ENCODE measurements at regions not wholly inside any gene's neighbourhood (a gene's known extent, or its start where the extent isn't known, plus 50 kb on each side); places are given as distances from the start of the nearest gene placed in this dataset.

DNA sequence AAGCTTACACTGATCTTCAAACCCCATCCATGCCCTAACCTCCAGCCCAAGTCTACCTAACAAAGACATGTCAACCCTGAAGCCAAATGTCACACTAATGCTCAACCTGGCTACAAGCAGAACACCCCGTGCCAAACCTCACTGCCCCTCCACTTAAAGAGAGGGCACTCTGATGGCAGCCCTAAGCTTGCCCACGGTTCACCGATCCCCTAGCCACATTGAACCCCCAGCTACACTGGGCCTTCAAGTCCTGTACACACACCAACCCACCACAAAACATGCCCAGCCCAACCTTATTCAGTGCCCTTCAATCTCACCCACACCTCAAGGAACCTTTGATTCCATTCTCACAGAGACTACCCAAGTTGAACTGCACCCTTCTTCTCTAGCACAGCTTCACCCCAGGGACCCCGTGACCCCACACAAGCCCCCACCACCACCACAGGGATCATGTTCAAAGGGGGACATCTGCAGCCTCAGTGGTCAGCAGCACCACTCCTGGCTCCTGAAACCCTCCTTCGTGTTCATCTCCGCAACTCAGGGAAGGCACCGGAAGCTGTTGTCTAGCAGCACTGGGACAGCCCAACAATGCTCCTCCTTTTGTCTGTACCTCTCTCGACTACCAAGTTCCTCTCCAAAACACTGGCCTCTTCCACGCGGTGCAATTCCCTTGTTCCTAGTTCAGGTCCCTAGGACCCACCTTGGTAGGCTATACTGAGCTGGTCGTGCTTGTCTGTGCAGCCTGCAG lies 218.8 kb downstream of the CYP26B1 start:
- TF ChIP-seq EZH2 (optimal IDR thresholded peaks at IDR 0.05; ENCODE audit: low read depth, low read length) (no peak), EZH2phosphoT487 (IDR thresholded peaks at IDR 0.05; ENCODE audit: low read length) (no peak)
- TF ChIP-seq, protein P1, sequence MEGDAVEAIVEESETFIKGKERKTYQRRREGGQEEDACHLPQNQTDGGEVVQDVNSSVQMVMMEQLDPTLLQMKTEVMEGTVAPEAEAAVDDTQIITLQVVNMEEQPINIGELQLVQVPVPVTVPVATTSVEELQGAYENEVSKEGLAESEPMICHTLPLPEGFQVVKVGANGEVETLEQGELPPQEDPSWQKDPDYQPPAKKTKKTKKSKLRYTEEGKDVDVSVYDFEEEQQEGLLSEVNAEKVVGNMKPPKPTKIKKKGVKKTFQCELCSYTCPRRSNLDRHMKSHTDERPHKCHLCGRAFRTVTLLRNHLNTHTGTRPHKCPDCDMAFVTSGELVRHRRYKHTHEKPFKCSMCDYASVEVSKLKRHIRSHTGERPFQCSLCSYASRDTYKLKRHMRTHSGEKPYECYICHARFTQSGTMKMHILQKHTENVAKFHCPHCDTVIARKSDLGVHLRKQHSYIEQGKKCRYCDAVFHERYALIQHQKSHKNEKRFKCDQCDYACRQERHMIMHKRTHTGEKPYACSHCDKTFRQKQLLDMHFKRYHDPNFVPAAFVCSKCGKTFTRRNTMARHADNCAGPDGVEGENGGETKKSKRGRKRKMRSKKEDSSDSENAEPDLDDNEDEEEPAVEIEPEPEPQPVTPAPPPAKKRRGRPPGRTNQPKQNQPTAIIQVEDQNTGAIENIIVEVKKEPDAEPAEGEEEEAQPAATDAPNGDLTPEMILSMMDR (IDR thresholded peaks at IDR 0.05; ENCODE audit: low read length), result no peak

Measured in MM.1S (cell line).